Calu3 (cell line): ENCODE measurements at regions not wholly inside any gene's neighbourhood (a gene's known extent, or its start where the extent isn't known, plus 50 kb on each side); places are given as distances from the start of the nearest gene placed in this dataset.

Source experiments
- BruUV-seq: library from RNA; stranded (reverse); fragments of 400-500 nt; replicated peaks from 2 replicates; lab custom pipeline; 2021; lab: Mats Ljungman, UMichigan
- CTCF ChIA-PET: fragments of 300-600 bp; sonication (Branson Sonifier 250); formaldehyde crosslinking; loops from one replicate; lab custom pipeline; 2022; ENCODE audit warnings: antibody characterized with exemption; lab: Charles Lee
- DNase-seq: peaks from one replicate; pipeline ENCODE4 v3.0.0; 2022
- H3K27ac Mint-ChIP-seq: one replicate; pipeline ENCODE4 v1.8.0; 2022; ENCODE audit warnings: mixed read lengths; ENCODE audit not compliant: unreplicated experiment
- H3K27me3 Mint-ChIP-seq: one replicate; pipeline ENCODE4 v1.8.0; 2022; ENCODE audit warnings: mixed read lengths; ENCODE audit not compliant: unreplicated experiment
- H3K36me3 Mint-ChIP-seq: one replicate; pipeline ENCODE4 v1.8.0; 2022; ENCODE audit warnings: mild to moderate bottlenecking, moderate library complexity, mixed read lengths; ENCODE audit not compliant: insufficient read depth, unreplicated experiment
- H3K4me1 Mint-ChIP-seq: one replicate; pipeline ENCODE4 v1.8.0; 2022; ENCODE audit warnings: mild to moderate bottlenecking, low read depth, mixed read lengths; ENCODE audit not compliant: unreplicated experiment
- H3K4me3 Mint-ChIP-seq: one replicate; pipeline ENCODE4 v1.8.0; 2022; ENCODE audit warnings: mild to moderate bottlenecking, low read depth, moderate library complexity, mixed read lengths; ENCODE audit not compliant: unreplicated experiment
- H3K9me3 Mint-ChIP-seq: one replicate; pipeline ENCODE4 v1.8.0; 2022; ENCODE audit warnings: low read depth, mixed read lengths; ENCODE audit not compliant: unreplicated experiment
- CTCF ChIP-seq: fragments of 200-600 bp; IDR thresholded peaks from one replicate; pipeline ENCODE4 v1.8.0; 2022; ENCODE audit warnings: antibody characterized with exemption; ENCODE audit not compliant: unreplicated experiment
- intact Hi-C: fragments of 100-400 bp; cut with micrococcal nuclease; formaldehyde crosslinking; loops from one replicate; pipeline ENCODE4 v1.10.0; 2022; ENCODE audit not compliant: unreplicated experiment

GRCh38 chr2:19461504-19462255 lies 103.3 kb upstream of the OSR1 start:
- CTCF ChIA-PET: no interaction called here
- Mint-ChIP-seq H3K27ac (no peak overlapping the region), H3K9me3 (peaks cover 2% of the 10 kb centered on the region), H3K27me3 (no peaks in the 10 kb centered on the region), H3K4me3 (no peak overlapping the region), H3K4me1 (no peaks in the 10 kb centered on the region), H3K36me3 (no peaks in the 10 kb centered on the region)
- intact Hi-C loops: no loop called here
- no peak for DNase-seq
- no TSS peak for BruUV-seq
- no peak for TF ChIP-seq CTCF

GRCh38 chr2:19460761-19461160 lies 102.3 kb upstream of the OSR1 start:
- TF ChIP-seq CTCF: no peak
- H3K27ac Mint-ChIP-seq: no peak overlapping the region
- no peaks in the 10 kb centered on the region for H3K27me3 Mint-ChIP-seq
- H3K4me1 Mint-ChIP-seq: no peaks in the 10 kb centered on the region
- H3K9me3 Mint-ChIP-seq: peaks cover 2% of the 10 kb centered on the region
- H3K36me3 Mint-ChIP-seq: no peaks in the 10 kb centered on the region
- intact Hi-C loops: no loop called here
- BruUV-seq: no TSS peak
- no peak for DNase-seq
- no peak overlapping the region for H3K4me3 Mint-ChIP-seq
- CTCF ChIA-PET: no interaction called here

- no peaks in the 10 kb centered on the region for H3K36me3 Mint-ChIP-seq
- BruUV-seq: no TSS peak
- H3K9me3 Mint-ChIP-seq: peaks cover 6% of the 10 kb centered on the region
- H3K4me3 Mint-ChIP-seq: no peak overlapping the region
- no peak for TF ChIP-seq CTCF
- H3K4me1 Mint-ChIP-seq: no peaks in the 10 kb centered on the region
- no peaks in the 10 kb centered on the region for H3K27me3 Mint-ChIP-seq
- CTCF ChIA-PET: no interaction called here
- intact Hi-C loops: no loop called here
- H3K27ac Mint-ChIP-seq: no peak overlapping the region
- no peak for DNase-seq
Measured at GRCh38 chr2:19458427-19459003, 100.1 kb upstream of the OSR1 start.

- no TSS peak for BruUV-seq
- CTCF ChIA-PET: no interaction called here
- no peak for DNase-seq
- Mint-ChIP-seq H3K27ac (no peak overlapping the region), H3K9me3 (peaks cover 6% of the 10 kb centered on the region), H3K36me3 (no peaks in the 10 kb centered on the region), H3K4me3 (no peak overlapping the region), H3K27me3 (no peaks in the 10 kb centered on the region), H3K4me1 (no peaks in the 10 kb centered on the region)
- intact Hi-C loops: no loop called here
- no peak for TF ChIP-seq CTCF
Measured at GRCh38 chr2:19457809-19458208, 99.4 kb upstream of the OSR1 start.
